Lower lobe of right lung (tissue), 2 donors: ENCODE measurements at regions not wholly inside any gene's neighbourhood (a gene's known extent, or its start where the extent isn't known, plus 50 kb on each side); places are given as distances from the start of the nearest gene placed in this dataset.

ENCODE experiments used
- ATAC-seq, 2 donors: fragments of 200-7000 bp; cut with Tn5 transposase; one replicate each; pipeline ENCODE4 v1.9.1; 2020 to 2022; ENCODE audit warnings: mild to moderate bottlenecking in 2 of 2, moderate library complexity in 2 of 2
- DNase-seq: peaks from one replicate; pipeline ENCODE4 v3.0.0-alpha.2; 2020
- H3K27ac ChIP-seq: fragments of 200-600 bp; one replicate; pipeline ENCODE4 v1.8.0; 2022
- H3K27me3 ChIP-seq: fragments of 200-600 bp; one replicate; pipeline ENCODE4 v1.8.0; 2022; ENCODE audit warnings: low read depth
- H3K36me3 ChIP-seq: fragments of 200-600 bp; one replicate; pipeline ENCODE4 v1.8.0; 2022; ENCODE audit warnings: mild to moderate bottlenecking
- H3K4me1 ChIP-seq: fragments of 200-600 bp; one replicate; pipeline ENCODE4 v1.8.0; 2022
- H3K4me3 ChIP-seq: fragments of 200-600 bp; one replicate; pipeline ENCODE4 v1.8.0; 2022; ENCODE audit warnings: mild to moderate bottlenecking
- H3K9me3 ChIP-seq: fragments of 200-600 bp; one replicate; pipeline ENCODE4 v1.8.0; 2022
- intact Hi-C: fragments of 100-400 bp; cut with DNase I; formaldehyde crosslinking; loops from one replicate; pipeline ENCODE4 v1.11.0; 2022
- TF ChIP-seq, protein P1 (sequence below): fragments of 200-600 bp; IDR thresholded peaks from one replicate; pipeline ENCODE4 v1.8.0; 2022; ENCODE audit warnings: antibody characterized with exemption, mild to moderate bottlenecking
- donor health status: DM: no; HTN: yes; CAD: no; lungs with severe emphysema.

DNA sequence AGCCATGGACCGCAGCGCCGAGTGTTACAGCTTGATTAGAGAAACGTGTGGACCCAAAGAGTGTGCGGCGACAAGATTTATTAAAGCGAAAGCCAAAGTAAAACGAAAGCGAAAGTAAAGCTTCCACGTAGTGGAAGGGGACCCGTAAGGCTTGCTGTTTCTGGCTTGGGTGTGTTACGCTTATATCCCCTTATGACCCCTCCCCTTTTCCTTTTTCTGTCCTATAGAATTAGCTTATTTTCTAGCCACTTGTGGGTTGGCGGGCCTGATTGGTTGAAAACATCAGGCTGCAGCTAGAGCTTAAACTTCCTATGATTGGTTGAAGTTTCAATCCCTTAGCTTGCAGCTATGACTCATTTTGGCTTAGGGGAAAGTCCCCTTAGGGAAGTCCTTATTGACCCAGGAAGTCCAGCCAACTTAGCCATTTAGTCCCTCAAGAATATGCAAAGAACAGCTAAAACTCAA lies 969.7 kb downstream of the DCDC2C start:
- Histone ChIP-seq H3K27me3 (no peaks in the 10 kb centered on the region), H3K27ac (no peak overlapping the region), H3K4me1 (no peaks in the 10 kb centered on the region), H3K9me3 (no peaks in the 10 kb centered on the region), H3K36me3 (no peaks in the 10 kb centered on the region), H3K4me3 (no peak overlapping the region)
- no peak for DNase-seq
- no peak for ATAC-seq
- intact Hi-C loops, result no loop called here
- TF ChIP-seq, protein P1, sequence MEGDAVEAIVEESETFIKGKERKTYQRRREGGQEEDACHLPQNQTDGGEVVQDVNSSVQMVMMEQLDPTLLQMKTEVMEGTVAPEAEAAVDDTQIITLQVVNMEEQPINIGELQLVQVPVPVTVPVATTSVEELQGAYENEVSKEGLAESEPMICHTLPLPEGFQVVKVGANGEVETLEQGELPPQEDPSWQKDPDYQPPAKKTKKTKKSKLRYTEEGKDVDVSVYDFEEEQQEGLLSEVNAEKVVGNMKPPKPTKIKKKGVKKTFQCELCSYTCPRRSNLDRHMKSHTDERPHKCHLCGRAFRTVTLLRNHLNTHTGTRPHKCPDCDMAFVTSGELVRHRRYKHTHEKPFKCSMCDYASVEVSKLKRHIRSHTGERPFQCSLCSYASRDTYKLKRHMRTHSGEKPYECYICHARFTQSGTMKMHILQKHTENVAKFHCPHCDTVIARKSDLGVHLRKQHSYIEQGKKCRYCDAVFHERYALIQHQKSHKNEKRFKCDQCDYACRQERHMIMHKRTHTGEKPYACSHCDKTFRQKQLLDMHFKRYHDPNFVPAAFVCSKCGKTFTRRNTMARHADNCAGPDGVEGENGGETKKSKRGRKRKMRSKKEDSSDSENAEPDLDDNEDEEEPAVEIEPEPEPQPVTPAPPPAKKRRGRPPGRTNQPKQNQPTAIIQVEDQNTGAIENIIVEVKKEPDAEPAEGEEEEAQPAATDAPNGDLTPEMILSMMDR, result no peak

DNA sequence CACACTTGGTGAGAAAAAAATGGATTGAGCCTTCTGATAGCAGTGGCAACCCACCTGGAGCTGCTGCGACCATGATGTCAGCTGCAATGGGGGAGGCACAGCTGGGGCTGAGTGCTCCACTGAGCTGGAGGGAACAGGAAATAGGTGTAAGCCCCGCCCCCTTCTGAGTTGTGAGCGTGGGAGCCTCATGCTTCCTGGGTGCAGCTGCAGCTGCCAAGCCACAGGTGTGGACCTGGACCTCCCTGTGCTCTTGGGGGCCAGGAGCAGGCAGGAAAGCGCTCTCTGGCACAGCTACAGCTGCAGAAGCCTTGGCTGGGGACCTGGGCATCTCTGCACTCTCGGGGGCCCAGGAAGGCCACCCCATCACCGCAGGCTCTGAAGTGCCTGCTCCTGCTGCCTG lies 970.6 kb downstream of the DCDC2C start:
- H3K36me3 ChIP-seq, result no peaks in the 10 kb centered on the region
- TF ChIP-seq, protein P1, result no peak
- intact Hi-C loops, result no loop called here
- no peaks in the 10 kb centered on the region for H3K9me3 ChIP-seq
- H3K4me1 ChIP-seq, result no peaks in the 10 kb centered on the region
- no peak overlapping the region for H3K27ac ChIP-seq
- peak in 1 of 2 donors; percentile 11 for ATAC-seq
- no peaks in the 10 kb centered on the region for H3K27me3 ChIP-seq
- no peak for DNase-seq
- H3K4me3 ChIP-seq, result no peak overlapping the region

GRCh38 chr2:4675295-4675694 lies 971.9 kb downstream of the DCDC2C start:
- Histone ChIP-seq H3K9me3 (no peaks in the 10 kb centered on the region), H3K27me3 (no peaks in the 10 kb centered on the region), H3K4me1 (no peaks in the 10 kb centered on the region), H3K4me3 (no peak overlapping the region), H3K36me3 (no peaks in the 10 kb centered on the region), H3K27ac (no peak overlapping the region)
- ATAC-seq (no peak), DNase-seq (no peak)
- intact Hi-C loops, result no loop called here
- TF ChIP-seq, protein P1, result no peak

- Histone ChIP-seq H3K4me3 (no peak overlapping the region), H3K4me1 (no peaks in the 10 kb centered on the region), H3K27ac (no peak overlapping the region), H3K36me3 (no peaks in the 10 kb centered on the region), H3K27me3 (no peaks in the 10 kb centered on the region), H3K9me3 (no peaks in the 10 kb centered on the region)
- intact Hi-C loops, result no loop called here
- no peak for DNase-seq
- ATAC-seq, result no peak
- TF ChIP-seq, protein P1, result no peak
These were observed 975.6 kb downstream of the DCDC2C start for GRCh38 chr2:4678927-4679326.

- no peaks in the 10 kb centered on the region for H3K36me3 ChIP-seq
- ATAC-seq, result no peak
These were observed 976.0 kb downstream of the DCDC2C start for GRCh38 chr2:4679391-4679790.

More at GRCh38 chr2:4679391-4679790, 976.0 kb downstream of the DCDC2C start:
- TF ChIP-seq, protein P1, result no peak
- no peak overlapping the region for H3K27ac ChIP-seq
- no peaks in the 10 kb centered on the region for H3K9me3 ChIP-seq
- intact Hi-C loops, result no loop called here
- no peaks in the 10 kb centered on the region for H3K4me1 ChIP-seq
- no peaks in the 10 kb centered on the region for H3K27me3 ChIP-seq
- no peak for DNase-seq
- H3K4me3 ChIP-seq, result no peak overlapping the region
